GM12865 (cell line): ENCODE measurements at regions not wholly inside any gene's neighbourhood (a gene's known extent, or its start where the extent isn't known, plus 50 kb on each side); places are given as distances from the start of the nearest gene placed in this dataset.

Experiments
- DNase-seq: peaks from one replicate; pipeline ENCODE4 v3.0.0; 2010; ENCODE audit warnings: low read depth
- H3K4me3 ChIP-seq: 2 replicates; pipeline ENCODE4 v1.5.1; 2011; ENCODE audit warnings: mild to moderate bottlenecking, low read depth, low read length, control low read depth
- TF ChIP-seq, protein P1 (sequence below): IDR thresholded peaks from 2 replicates; pipeline ENCODE4 v1.5.1; 2011; ENCODE audit warnings: low read length, control low read depth, low read depth, inconsistent platforms; ENCODE audit not compliant: insufficient read depth; ENCODE audit errors: missing control alignments

DNA sequence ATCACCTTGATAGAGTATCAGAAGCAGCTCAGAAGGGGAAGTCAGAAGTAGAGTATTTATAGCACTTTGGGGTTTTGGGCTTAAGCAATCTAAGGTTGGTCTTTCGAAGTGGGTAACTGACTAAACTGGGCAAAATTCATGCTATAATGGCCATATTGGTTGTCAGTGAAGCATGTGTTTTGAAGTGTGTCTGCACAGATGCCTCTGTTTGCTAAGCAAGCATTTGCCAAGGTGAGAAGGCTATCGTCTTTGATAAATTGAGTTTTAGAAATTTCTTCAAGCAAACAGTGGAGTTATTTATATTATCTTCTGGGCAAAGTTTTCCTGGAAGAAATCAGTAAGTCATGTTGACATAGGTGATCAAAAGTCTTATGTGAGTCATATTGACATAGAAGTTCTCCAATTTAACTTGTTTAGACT, 412.8 kb upstream of the TGFBR2 start:
- no peak overlapping the region for H3K4me3 ChIP-seq
- TF ChIP-seq, protein P1, sequence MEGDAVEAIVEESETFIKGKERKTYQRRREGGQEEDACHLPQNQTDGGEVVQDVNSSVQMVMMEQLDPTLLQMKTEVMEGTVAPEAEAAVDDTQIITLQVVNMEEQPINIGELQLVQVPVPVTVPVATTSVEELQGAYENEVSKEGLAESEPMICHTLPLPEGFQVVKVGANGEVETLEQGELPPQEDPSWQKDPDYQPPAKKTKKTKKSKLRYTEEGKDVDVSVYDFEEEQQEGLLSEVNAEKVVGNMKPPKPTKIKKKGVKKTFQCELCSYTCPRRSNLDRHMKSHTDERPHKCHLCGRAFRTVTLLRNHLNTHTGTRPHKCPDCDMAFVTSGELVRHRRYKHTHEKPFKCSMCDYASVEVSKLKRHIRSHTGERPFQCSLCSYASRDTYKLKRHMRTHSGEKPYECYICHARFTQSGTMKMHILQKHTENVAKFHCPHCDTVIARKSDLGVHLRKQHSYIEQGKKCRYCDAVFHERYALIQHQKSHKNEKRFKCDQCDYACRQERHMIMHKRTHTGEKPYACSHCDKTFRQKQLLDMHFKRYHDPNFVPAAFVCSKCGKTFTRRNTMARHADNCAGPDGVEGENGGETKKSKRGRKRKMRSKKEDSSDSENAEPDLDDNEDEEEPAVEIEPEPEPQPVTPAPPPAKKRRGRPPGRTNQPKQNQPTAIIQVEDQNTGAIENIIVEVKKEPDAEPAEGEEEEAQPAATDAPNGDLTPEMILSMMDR: no peak
- no peak for DNase-seq

DNA sequence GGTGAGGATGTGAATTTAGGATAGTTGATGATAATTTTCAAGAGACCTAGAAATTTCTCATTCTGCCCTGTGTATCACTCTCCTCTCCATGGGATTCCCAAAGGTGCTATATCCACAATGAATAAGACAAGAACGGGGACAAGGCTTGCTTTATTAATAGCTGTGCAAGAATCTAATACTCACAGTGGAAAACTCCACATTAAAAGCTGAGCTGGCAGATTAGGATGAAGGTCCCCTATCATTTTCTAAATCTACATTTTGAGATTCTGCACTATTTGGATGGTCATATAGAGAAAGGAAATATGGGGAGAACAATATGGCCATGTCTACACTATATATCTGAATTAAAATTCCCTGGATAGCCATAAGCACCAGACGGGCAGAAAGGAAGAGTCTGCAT, 411.0 kb upstream of the TGFBR2 start:
- TF ChIP-seq, protein P1: no peak
- DNase-seq: no peak
- H3K4me3 ChIP-seq: no peak overlapping the region

DNA sequence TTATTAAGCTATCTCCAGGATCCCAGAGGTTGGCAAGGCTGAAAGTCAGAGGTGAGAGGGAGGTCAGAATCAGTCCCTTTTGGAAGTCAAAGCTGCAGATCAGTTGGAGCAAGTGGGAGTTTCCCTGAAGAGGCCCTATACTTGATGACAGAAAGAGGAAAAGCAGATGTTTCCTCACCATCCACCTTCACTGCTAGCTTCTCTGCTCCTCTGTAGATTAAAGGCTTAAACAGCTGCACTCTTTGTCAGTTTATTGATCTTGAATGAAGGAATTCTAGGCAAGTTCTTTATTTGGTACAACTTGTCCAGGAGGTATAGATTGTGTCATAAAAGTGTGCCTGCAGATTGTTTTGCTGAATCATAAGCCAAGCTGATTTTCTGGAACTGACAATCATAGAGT, 408.2 kb upstream of the TGFBR2 start:
- TF ChIP-seq, protein P1: no peak
- DNase-seq: no peak
- H3K4me3 ChIP-seq: no peak overlapping the region

DNA sequence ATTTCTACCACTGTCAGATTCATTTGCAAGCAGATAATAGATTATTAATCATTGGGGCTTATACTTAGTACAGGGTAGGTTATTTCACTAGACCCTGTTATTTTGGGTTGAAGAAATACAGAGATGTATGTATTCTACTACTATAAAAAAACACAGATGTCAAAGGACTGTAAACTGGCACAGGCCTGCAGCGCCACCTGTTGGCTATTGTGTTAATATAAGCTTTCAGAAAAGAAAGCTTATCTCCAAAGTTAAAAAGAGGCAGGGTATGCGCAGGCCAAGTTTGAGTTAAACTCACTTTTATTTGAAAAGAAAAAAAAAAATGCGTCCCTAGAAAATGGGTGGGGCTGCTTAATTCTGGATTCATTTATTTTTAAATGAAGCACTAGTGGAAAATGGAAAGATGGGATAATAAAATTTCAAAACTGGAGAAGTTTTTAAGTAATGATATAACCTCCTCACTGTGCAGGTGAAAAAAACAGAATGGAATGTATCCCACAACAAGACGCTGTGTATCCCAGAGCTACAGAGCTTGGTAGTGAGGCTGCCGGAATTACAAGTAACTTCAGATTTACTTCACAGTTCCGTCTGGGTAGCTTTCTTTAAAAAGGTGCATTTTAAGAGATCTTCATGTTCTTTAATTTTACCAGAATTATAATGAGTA, 407.2 kb upstream of the TGFBR2 start:
- peak; percentile 57 for DNase-seq
- TF ChIP-seq, protein P1: peak; percentile 64

DNA sequence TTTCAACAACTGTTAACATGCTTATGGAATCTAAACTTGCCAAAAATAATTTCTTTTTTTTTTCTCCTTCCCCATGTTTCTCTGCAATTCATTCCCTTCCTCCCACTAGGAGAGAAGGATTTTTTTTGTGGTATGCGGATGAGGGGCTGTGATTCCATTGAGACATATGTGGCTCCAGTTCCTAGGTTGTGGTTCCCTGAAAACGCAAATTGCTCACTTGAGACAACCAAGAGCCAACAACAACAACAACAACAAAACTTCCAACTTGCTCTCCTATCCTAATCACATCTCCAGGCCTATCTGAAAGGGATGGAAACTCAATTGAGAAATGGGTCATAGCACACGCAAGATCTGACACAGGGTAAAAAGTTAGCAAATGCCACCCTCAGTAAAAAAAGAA, 406.5 kb upstream of the TGFBR2 start:
- H3K4me3 ChIP-seq: no peak overlapping the region
- TF ChIP-seq, protein P1: no peak
- no peak for DNase-seq

More for the DNA sequence above, 407.2 kb upstream of the TGFBR2 start:
- no peak overlapping the region for H3K4me3 ChIP-seq

DNA sequence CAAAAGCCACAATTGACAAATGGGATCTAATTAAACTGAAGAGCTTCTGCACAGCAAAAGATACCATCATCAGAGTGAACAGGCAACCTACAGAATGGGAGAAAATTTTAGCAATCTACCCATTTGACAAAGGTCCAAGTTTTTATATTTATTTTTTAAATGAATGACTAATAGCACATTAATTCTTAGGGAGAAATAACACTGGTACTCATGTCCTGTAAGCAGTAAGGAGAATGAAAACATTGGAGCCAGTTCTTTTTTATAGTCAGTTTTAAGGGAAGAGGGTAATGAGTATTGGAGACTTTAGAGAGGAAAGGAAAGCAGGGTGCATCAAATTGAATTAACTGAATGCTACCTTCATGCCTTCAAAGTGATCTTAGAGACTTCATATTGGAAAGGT, 404.7 kb upstream of the TGFBR2 start:
- TF ChIP-seq, protein P1: no peak
- no peak for DNase-seq
- H3K4me3 ChIP-seq: no peak overlapping the region

DNA sequence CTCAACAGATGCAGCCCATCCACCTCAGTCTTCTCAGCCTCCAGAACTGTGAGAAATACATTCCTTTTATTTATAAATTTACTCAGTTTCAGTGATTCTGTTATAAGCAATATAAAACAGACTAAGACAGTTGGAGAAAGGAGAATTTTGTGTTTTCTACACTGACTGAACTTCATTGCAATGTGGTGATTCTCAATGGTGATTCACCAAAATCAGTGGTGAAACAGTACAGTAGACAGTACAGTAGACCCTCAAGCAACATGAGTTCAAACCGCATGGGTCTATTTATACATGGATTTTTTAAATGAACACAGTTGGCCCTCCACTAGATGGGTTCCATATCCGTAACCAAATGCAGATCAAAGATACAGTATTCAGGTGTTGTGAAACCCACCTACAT, 403.1 kb upstream of the TGFBR2 start:
- no peak overlapping the region for H3K4me3 ChIP-seq
- DNase-seq: no peak
- TF ChIP-seq, protein P1: no peak
